AG09319 (cell line): ENCODE measurements at regions not wholly inside any gene's neighbourhood (a gene's known extent, or its start where the extent isn't known, plus 50 kb on each side); places are given as distances from the start of the nearest gene placed in this dataset.
A peak's percentile ranks its signal among the peaks of the same experiment; 100 is the strongest.

Source experiments
- DNase-seq: peaks from one replicate; pipeline ENCODE4 v3.0.0-alpha.2; 2010; ENCODE audit warnings: low read depth; ENCODE audit errors: extremely low read depth
- CTCF ChIP-seq: IDR thresholded peaks from 2 replicates; pipeline ENCODE4 v1.5.1; 2011; ENCODE audit warnings: low read depth, mild to moderate bottlenecking, inconsistent platforms, low read length, moderate library complexity

DNA sequence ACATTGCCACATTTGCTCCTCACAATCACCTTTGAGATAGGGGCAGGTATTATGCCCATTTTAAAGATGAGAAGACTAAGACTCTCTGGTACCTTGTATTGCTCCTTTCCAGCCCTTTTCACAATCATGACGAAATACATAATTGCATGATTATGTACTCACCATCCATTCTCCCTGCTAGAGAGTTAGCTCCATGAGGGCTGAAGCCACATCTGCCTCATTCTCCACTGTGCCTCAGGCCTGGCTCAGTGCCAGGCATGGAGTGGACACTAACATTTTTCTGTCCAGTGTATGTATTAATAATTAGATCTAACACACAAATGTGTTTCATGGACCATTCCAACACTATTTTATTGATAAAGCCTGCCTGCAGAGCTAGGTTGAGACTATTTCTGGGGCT, 191.4 kb downstream of the MINAR1 start:
- DNase-seq = no peak
- no peak for TF ChIP-seq CTCF

DNA sequence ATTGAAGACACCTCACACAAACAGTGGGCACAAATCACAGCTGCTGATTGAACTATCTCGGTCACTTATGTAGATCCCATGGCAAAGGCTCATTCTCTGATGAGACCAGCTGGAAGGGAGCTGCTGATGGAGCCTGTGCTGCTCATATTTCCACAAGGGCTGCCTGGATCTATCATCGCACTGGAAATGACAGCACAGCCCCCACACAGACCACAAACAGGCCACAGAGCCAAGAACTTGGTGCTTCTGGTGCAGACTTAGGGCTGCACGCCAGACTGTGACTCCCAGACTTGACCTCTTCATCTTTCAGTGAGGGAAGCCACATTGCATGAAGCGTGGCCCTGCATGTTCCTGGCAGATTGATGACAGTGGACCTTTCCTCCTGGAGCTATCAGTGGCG, 197.6 kb downstream of the MINAR1 start:
- no peak for TF ChIP-seq CTCF
- no peak for DNase-seq

GRCh38 chr15:79632457-79632856, 200.3 kb downstream of the MINAR1 start:
- no peak for TF ChIP-seq CTCF
- DNase-seq = no peak

DNA sequence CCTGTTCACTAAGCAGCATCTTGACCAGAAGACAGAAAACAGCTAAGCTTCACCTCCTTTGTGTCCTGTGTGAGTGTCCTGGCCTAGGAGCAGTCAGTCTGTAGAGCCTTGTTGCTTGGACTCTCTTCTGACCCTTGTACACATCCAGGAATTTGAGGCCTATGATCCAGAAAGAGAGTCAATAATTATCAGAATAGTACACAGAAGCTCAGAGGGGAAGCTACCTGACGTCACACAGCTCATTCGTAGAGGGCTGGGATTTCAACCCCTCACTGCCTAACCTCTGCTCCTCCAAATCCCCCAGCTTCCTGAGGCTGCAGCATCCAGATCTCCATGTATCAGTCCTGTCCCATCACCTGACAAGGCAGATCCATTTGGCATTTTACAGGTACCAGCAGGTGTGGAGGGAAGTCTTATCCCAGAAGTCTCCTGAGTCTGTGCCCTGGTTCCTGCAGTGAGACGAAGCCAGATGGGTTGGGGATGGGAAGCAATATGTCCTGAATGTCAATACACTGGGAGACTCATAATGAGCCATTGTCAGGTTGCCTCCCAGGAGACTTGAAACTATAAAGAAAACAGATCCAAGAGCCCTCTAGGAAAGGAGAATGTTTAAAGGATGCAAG, 203.1 kb downstream of the MINAR1 start:
- no peak for TF ChIP-seq CTCF
- no peak for DNase-seq

GRCh38 chr15:79635897-79636561, 203.9 kb downstream of the MINAR1 start:
- no peak for DNase-seq
- TF ChIP-seq CTCF = no peak

DNA sequence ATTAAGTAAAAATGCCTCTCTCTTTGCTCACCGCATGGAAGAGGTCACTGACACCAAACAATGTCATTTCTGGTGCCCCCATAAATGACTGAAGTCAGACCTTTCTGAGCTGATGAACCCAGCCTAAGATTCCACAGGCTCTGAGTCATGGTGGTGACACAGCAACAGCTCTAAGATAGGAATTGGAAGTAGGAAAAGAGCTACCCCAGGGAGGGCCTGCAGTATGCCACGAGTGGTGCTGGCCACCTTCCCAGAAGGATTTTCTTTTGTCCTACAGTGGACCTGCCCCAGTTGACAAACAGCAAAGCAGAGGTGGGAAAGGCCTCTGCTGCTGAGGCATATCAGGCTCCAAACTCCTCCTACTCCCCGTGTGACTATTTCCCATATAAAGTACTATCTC, 208.1 kb downstream of the MINAR1 start:
- DNase-seq = peak; percentile 18
- no peak for TF ChIP-seq CTCF

DNA sequence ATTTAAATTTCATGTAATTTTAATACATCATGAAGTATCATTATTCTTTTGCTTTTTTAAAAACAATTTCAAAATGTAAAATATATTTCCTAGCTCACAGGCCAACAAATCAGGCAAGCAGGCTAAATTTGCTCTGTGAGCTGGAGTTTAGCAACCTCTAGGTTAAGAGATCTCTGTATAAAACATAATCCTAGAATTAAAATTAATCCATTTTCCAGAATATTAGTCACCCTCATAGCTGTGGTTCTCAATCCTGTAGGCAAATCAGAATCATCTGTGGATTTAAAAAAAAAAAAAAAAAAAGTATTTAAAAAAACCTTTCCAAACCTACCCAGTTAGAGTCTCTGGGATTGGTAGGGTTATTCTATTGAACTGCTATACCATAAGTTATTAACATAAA, 209.7 kb downstream of the MINAR1 start:
- no peak for TF ChIP-seq CTCF
- no peak for DNase-seq
